ENCODE measurements at regions not wholly inside any gene's neighbourhood (a gene's known extent, or its start where the extent isn't known, plus 50 kb on each side); places are given as distances from the start of the nearest gene placed in this dataset.
"Not testable (repeated sequence)": the region's sequence is repeated elsewhere in the genome, so short reads cannot be mapped to it uniquely, and the experiment has no call there.

DNA sequence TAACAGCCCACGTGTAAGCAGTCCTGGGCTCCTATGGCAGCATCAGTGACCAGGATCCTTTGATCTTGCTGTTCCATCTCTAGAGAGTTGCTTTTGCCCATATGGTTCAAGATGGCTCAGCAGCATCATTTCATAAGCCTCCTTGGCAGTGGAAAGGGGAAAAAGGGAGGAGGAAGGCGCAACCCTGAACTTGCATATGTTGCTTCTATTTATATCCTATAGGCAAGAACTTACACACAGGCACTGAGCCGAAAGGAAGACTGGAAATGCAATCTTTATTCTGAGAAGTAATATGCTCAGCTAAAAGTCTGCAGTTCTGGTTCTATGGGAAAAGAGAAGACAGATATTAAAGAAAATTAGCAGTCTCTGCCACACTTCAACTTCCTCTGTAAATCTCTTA lies 167.7 kb upstream of the PLXNC1 start:
- no peak for DNase-seq

DNA sequence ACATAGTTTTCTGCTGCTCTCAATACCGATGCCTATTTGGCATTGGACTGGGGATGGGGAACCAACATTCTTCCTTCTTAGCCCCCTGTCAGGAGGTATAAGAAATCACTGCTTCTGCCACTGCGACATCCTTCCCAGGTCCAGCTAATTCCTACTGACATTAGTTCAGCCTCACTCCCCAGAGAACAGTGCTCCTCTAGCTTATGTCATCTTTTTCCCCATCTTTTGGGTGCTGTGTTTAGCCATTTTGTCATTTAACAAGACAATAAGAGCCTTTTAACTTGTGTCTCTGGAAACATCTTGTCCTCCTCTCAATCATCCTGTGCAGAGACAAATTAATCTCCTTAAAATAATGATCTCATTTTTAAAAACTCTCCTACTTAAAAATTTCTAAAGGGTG lies 167.0 kb upstream of the PLXNC1 start:
- no peak for DNase-seq

- DNase-seq: peak; percentile 7
Measured at GRCh38 chr12:93982771-93983315, 165.5 kb upstream of the PLXNC1 start.

DNA sequence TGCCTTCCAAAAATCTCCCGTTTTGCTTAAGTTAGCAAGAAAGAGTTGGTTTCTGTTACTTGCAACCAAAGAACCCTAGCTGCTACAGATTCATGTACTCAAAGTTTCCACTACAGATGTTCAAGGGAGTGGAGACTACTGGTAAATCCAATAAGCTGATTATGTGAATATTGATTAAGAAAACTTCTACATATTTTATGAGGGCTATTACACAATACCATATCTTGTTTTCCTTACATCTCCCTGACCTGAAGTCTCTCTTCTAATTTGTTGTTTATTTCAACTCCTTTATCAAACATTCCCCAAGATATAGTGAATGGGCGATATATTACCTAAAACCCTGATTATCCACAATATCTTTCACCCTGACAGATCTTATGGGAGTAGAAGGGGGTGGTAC lies 164.4 kb upstream of the PLXNC1 start:
- no peak for DNase-seq

DNA sequence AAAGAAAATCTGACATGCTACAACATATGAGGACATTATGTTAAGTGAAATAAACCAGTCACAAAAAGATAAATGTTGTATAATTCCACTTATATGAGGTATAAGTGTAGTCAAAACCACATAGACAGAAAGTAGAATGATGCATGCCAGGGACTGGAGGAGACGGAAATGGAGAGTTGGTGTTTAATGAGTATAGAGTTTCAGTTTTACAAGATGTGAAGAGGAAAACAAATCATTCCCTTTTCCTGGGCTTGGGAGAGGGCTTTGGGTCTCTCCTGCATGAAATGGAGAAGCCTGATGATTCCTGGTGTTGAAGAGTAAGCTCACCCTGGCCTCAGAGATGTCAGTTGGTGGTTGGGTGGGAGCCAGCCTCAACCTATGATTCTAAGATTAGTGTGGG lies 158.4 kb upstream of the PLXNC1 start:
- DNase-seq: no peak

GRCh38 chr12:93990832-93991803 lies 157.3 kb upstream of the PLXNC1 start:
- peak; percentile 12 for DNase-seq

DNA sequence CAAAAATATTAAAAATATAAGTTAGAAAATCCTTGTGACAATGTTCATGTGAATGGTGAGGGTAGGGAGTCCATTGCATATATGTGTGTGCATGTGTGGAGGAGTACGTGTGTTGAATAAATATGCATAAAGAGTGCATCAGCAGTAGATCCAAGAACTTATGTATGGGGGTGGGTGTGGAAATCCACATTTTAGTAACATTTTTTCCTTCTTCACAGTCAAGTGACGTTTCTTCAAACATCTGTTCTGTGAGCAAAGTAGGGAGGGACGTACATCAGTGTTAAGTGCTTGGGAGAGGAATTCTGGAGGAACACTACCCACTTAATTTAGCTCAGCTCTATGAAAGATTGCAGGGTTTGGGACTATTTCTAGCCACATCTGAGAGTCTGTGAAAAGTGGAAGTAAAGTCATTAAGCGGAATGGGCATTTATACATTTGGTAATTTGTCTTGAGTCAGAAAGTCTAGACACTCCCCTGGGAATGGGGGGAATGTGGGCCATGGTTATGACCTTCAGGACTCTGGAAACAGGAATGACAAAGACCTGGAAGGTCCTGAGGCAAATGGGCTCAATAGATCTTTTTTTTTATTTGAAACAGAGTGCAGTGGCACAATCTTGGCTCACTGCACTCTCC lies 156.4 kb upstream of the PLXNC1 start:
- no peak for DNase-seq

GRCh38 chr12:93994721-93995120 lies 153.7 kb upstream of the PLXNC1 start:
- DNase-seq: no peak

GRCh38 chr12:93996321-93996720 lies 152.1 kb upstream of the PLXNC1 start:
- no peak for DNase-seq

- no peak for DNase-seq
Measured at GRCh38 chr12:94001691-94002090, 146.7 kb upstream of the PLXNC1 start.

GRCh38 chr12:94002925-94003324 lies 145.5 kb upstream of the PLXNC1 start:
- DNase-seq: not testable (repeated sequence)

DNA sequence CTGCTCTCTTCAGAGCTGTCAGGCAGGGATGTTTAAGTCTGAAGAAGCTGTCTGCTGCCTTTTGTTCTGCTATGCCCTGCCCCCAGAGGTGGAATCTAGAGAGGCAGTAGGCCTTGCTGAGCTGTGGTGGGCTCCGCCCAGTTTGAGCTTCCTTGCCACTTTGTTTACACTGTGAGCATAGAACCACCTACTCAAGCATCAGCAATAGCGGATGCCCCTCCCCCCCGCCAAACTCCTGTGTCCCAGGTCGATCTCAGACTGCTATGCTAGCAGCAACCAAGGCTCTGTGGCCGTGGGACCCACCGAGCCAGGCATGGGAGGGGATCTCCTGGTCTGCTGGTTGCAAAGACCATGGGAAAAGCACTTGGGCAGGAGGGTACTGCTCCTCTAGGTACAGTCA lies 140.5 kb upstream of the PLXNC1 start:
- not testable (repeated sequence) for DNase-seq

DNA sequence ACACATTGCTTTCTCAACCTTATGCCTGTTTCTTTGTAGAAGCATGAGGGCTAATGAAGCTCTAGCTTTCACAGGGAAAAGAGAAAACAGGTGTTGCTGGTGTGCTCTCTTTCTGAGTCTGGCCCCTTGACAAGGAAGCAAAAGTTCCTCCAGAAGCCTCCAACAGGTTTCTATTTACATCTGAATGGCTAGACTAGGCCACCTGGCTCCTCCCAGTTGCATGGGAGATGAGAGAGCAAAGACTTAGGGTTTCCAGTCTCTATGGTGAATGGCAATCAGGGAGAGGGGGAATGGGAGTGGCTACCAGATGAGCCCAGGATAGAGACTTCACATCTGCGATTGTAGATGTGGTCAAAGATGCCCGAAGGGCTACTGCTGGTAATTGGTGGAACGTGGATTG lies 138.1 kb upstream of the PLXNC1 start:
- DNase-seq: no peak

DNA sequence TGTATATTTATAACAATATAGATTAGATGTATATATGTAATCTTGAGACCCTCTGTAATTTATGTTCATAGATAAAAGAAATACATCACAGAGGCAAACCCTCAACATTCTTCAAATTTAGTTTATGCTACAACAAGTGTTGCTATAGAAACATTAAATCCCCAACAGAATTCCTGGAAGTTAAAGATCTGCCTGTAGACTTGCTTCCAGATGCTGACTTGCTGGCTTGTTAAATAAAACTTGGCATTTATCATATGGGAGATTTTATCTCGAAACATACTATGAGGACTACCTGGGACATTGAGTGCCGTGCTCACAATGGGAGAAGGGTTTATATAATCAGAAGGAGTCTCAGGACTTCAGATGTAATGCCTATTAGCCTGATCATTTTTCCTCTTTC lies 136.3 kb upstream of the PLXNC1 start:
- no peak for DNase-seq

DNA sequence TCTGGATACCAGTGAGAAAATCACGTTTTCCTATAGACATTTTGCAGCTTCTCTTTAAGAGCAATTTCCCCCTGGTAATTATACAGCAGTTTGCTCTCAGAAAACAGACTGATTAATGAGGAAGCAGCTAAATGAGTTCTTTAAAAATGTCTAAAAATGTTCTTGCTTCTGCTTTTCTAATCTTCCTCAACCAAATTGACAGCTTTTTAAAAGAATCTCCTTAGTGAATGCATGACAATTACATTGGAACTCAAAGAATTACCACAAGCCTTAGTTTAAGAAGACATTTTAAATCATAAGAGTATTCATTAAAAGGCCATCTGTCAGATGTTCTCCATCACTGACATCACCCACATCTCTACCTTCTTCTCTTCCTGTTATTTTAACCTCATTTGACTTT lies 135.8 kb upstream of the PLXNC1 start:
- no peak for DNase-seq

GRCh38 chr12:94017247-94017646 lies 131.1 kb upstream of the PLXNC1 start:
- not testable (repeated sequence) for DNase-seq

DNA sequence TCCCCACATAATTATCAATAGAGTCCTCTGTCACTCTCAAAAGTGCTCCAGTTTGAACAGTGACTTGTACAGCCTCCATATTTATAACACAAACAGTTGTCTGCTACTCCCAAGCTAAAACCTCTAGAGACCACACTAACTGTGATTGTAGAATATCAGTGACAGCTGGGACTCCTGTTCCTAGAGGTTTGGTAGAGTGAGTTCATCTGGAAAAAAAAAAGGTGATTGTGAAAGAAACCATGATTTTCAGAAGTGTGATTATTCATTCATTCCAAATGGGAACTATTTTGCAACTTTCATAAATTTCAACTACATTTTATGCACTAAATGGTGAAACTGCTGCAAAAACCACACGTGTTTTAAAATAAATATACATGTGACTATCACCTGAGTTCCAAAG lies 128.0 kb upstream of the PLXNC1 start:
- DNase-seq: no peak

GRCh38 chr12:94023879-94024278 lies 124.5 kb upstream of the PLXNC1 start:
- no peak for DNase-seq

DNA sequence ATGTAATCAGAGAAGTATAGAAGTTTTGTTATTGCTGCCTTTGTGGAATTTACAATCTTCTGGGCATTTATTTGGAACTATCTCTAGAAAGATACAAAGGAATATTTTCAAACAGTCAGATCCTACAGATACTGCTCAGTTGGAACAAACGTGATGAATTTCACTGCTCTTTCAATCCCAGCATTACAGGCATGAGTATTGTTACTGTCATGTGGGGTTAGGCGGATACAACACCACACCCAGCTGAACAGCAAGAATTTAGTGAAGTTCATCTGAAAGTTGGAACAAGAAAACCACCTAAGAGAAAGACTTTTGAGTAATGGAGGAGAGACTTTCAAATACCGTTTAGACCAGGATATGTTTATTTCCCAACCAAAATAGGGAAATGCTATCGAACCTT lies 123.3 kb upstream of the PLXNC1 start:
- no peak for DNase-seq

- DNase-seq: no peak
Measured at GRCh38 chr12:94025756-94026155, 122.6 kb upstream of the PLXNC1 start.

GRCh38 chr12:94026596-94026995 lies 121.8 kb upstream of the PLXNC1 start:
- no peak for DNase-seq

DNA sequence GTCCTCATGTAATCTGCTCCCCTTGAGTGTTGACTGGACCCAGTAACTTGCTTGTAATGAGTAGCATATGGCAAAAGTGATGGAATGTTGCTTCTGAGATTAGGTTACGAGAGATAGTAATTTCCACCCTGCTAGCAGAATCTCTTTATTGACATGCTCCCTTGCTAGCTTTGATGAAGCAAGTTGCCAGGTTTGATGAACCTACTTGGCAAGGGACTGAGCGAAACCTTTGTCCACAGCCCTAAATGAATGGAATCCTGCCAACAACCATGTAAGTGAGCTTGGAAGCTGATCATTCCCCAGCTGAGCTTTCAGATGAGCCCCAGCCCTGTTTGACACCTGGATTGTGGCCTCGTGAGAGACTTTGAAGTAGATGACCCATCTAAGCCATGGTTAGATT lies 120.8 kb upstream of the PLXNC1 start:
- no peak for DNase-seq

DNA sequence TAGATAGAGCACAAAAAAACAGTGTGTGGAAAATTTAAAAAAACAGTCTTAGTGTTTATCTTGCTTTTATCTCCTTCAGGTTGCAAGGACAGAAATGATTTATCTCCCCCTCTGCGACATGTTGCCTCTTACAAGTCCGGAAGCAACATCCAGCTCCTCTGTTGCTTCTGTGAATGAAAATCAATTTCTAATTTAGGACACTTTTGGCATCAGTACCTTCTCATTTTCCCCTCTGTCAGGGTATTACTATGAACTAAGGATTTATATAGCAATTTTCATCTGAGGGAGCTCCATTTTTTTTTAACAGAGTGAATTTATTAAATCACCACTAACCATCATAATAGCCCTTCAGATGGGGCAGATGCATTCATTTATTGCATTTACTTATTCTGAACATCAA lies 116.6 kb upstream of the PLXNC1 start:
- DNase-seq: no peak

- DNase-seq: no peak
Measured at GRCh38 chr12:94032368-94032767, 116.0 kb upstream of the PLXNC1 start.

Measured in NCI-H748 treated with DMSO at 0.1 percent for 48 hours (cell line).